NCI-H2107 (cell line): ENCODE measurements at regions not wholly inside any gene's neighbourhood (a gene's known extent, or its start where the extent isn't known, plus 50 kb on each side); places are given as distances from the start of the nearest gene placed in this dataset.

Experiments used
- DNase-seq: peaks from one replicate; lab custom pipeline; 2025; lab: John Stamatoyannopoulos, UW

- DNase-seq: no peak
These were observed 57.5 kb downstream of the RPL27A start for GRCh38 chr11:8740129-8740528.

- no peak for DNase-seq
These were observed 61.8 kb downstream of the RPL27A start for GRCh38 chr11:8744423-8744822.

GRCh38 chr11:8745431-8746253 lies 63.0 kb downstream of the RPL27A start:
- no peak for DNase-seq

- DNase-seq: no peak
These were observed 63.9 kb downstream of the RPL27A start for GRCh38 chr11:8746331-8746974.

GRCh38 chr11:8747173-8747572 lies 64.6 kb downstream of the RPL27A start:
- DNase-seq: no peak

GRCh38 chr11:8748317-8748716 lies 65.7 kb downstream of the RPL27A start:
- DNase-seq: no peak

- DNase-seq: no peak
These were observed 66.6 kb downstream of the RPL27A start for GRCh38 chr11:8749202-8749601.

- no peak for DNase-seq
These were observed 71.6 kb downstream of the RPL27A start for GRCh38 chr11:8754241-8754640.

GRCh38 chr11:8756201-8756600 lies 73.6 kb downstream of the RPL27A start:
- DNase-seq: no peak

GRCh38 chr11:8757047-8757446 lies 74.5 kb downstream of the RPL27A start:
- no peak for DNase-seq

GRCh38 chr11:8757533-8757932 lies 74.9 kb downstream of the RPL27A start:
- DNase-seq: no peak

GRCh38 chr11:8758619-8759169 lies 76.1 kb downstream of the RPL27A start:
- no peak for DNase-seq

GRCh38 chr11:8759634-8760033 lies 77.0 kb downstream of the RPL27A start:
- no peak for DNase-seq

- no peak for DNase-seq
These were observed 78.3 kb downstream of the RPL27A start for GRCh38 chr11:8760896-8761295.

GRCh38 chr11:8763070-8763685 lies 80.6 kb downstream of the RPL27A start:
- no peak for DNase-seq

- DNase-seq: no peak
These were observed 82.7 kb downstream of the RPL27A start for GRCh38 chr11:8765294-8765693.

GRCh38 chr11:8766043-8766987 lies 83.7 kb downstream of the RPL27A start:
- DNase-seq: no peak

- DNase-seq: no peak
These were observed 84.4 kb downstream of the RPL27A start for GRCh38 chr11:8766988-8767374.

- no peak for DNase-seq
These were observed 85.0 kb downstream of the RPL27A start for GRCh38 chr11:8767466-8768142.

GRCh38 chr11:8768625-8769333 lies 86.2 kb downstream of the RPL27A start:
- DNase-seq: no peak
